SU-DHL-6 (cell line): ENCODE measurements at regions not wholly inside any gene's neighbourhood (a gene's known extent, or its start where the extent isn't known, plus 50 kb on each side); places are given as distances from the start of the nearest gene placed in this dataset.
"Not testable (repeated sequence)": the region's sequence is repeated elsewhere in the genome, so short reads cannot be mapped to it uniquely, and the experiment has no call there.

Source experiments
- CTCF ChIP-seq: fragments of 200-600 bp; sonication (generic); IDR thresholded peaks from one replicate; pipeline ENCODE4 v1.5.1; 2017; ENCODE audit warnings: antibody characterized with exemption, mild to moderate bottlenecking, low read length, moderate library complexity; ENCODE audit not compliant: insufficient read depth, poor library complexity, severe bottlenecking
- EZH2phosphoT487 ChIP-seq: fragments of 200-600 bp; sonication (generic), shearing (Covaris generic); conservative IDR thresholded peaks from 2 replicates; pipeline ENCODE4 v1.6.1; 2018; ENCODE audit warnings: mild to moderate bottlenecking, antibody characterized with exemption, low read length, moderate library complexity, mixed read lengths

- not testable (repeated sequence) for TF ChIP-seq CTCF, EZH2phosphoT487
Observed at GRCh38 chr12:14235176-14235575, 130.3 kb upstream of the ATF7IP start.
